ENCODE measurements at regions not wholly inside any gene's neighbourhood (a gene's known extent, or its start where the extent isn't known, plus 50 kb on each side); places are given as distances from the start of the nearest gene placed in this dataset.

DNA sequence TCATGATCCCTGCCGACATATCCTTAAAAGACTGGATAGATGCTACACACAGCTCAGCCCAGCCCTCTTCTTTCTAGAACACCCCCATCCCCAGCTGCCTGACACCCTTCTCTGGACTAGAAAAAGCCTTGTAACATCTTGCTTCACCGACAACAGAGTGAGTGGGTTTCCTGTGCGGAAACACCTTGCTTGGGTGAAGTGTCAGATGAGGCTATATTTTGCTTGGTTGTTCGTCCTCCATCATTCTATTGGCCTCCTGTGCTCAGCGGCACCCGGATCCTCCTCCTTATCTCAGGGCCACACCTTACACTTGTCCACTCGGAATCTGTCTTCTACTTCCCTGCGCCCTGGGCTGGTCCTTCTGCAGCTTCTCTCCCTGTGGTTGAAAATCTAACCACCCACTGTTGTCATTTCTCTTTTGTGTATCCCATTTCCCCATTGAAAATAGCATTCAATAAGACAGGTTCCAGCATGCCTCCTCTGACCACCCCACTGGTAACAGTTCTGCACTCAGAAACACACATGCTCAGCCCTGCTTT, 101.3 kb upstream of the MLN start:
- no peaks in the 10 kb centered on the region for H3K4me1 ChIP-seq (ENCODE audit: control insufficient read depth, insufficient read depth, low read length, unreplicated experiment)
- H3K79me2 ChIP-seq (ENCODE audit: control insufficient read depth, insufficient read depth, low read length, unreplicated experiment) = no peaks in the 10 kb centered on the region
- H3K27ac ChIP-seq (ENCODE audit: low read depth, low read length) = no peak overlapping the region
- H3K27me3 ChIP-seq (ENCODE audit: insufficient read depth, low read length) = peaks cover 52% of the 10 kb centered on the region
- no peaks in the 10 kb centered on the region for H3K36me3 ChIP-seq (ENCODE audit: insufficient read depth, low read length)
- H2AFZ ChIP-seq (ENCODE audit: low read length, unreplicated experiment) = no peak overlapping the region
- no peak overlapping the region for H3K4me3 ChIP-seq (ENCODE audit: low read depth, low read length)

DNA sequence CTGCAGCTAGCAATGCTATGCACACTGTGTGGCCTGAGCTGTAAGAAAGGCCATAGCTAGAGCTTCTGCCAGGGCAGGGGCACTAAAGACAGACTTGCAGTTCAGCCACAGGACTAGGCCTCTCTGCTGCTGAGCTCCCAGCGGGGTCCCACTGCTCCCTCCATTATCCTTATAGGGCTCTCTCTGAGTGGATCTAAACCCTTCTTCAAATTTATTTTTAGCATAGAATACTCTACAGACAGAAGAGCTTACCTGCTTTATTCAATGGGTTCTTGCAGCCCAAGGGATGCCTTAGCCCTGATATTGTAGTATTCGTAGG, 100.9 kb upstream of the MLN start:
- Histone ChIP-seq H3K79me2 (ENCODE audit: control insufficient read depth, insufficient read depth, low read length, unreplicated experiment) (no peaks in the 10 kb centered on the region), H3K27me3 (ENCODE audit: insufficient read depth, low read length) (peaks cover 52% of the 10 kb centered on the region), H3K4me3 (ENCODE audit: low read depth, low read length) (no peak overlapping the region), H3K27ac (ENCODE audit: low read depth, low read length) (no peak overlapping the region), H3K4me1 (ENCODE audit: control insufficient read depth, insufficient read depth, low read length, unreplicated experiment) (no peaks in the 10 kb centered on the region), H2AFZ (ENCODE audit: low read length, unreplicated experiment) (no peak overlapping the region), H3K36me3 (ENCODE audit: insufficient read depth, low read length) (no peaks in the 10 kb centered on the region)

DNA sequence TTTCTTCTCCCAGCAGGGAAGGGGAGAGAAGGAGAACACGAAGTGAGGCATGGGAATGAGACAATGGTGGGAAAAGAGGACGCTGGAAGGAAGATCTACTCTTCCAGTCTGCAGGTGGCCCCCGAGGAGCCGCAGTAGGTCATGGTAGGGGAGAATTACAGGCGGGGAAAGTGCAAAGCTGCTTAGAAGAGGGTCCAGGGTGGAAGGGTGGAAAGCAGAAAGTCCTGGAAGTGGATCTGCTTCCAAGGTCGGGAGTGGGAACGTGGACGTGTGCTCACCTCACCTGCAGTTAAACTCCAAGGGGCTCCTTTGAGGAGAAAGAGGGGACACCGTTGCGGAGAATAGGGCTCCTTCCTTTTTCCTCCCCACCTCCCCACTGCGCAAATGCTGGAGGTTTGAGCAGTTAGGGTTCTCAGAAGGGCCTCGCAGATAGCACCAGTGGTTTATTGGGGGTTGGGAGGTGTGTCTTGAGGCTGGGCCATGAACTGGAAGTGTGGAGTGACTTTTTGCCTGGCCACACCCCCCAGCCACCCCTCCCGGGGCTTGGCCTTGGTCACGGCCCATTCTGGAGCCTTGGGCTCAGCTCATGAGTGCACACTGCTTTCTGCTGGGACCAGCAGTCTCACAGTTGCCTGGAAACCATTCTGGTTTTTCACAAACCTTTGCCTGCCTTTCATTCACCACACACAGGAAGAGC, 100.4 kb upstream of the MLN start:
- Histone ChIP-seq H2AFZ (ENCODE audit: low read length, unreplicated experiment) (no peak overlapping the region), H3K4me3 (ENCODE audit: low read depth, low read length) (no peak overlapping the region), H3K27ac (ENCODE audit: low read depth, low read length) (no peak overlapping the region), H3K27me3 (ENCODE audit: insufficient read depth, low read length) (peaks cover 52% of the 10 kb centered on the region), H3K4me1 (ENCODE audit: control insufficient read depth, insufficient read depth, low read length, unreplicated experiment) (no peaks in the 10 kb centered on the region), H3K79me2 (ENCODE audit: control insufficient read depth, insufficient read depth, low read length, unreplicated experiment) (no peaks in the 10 kb centered on the region), H3K36me3 (ENCODE audit: insufficient read depth, low read length) (no peaks in the 10 kb centered on the region)

DNA sequence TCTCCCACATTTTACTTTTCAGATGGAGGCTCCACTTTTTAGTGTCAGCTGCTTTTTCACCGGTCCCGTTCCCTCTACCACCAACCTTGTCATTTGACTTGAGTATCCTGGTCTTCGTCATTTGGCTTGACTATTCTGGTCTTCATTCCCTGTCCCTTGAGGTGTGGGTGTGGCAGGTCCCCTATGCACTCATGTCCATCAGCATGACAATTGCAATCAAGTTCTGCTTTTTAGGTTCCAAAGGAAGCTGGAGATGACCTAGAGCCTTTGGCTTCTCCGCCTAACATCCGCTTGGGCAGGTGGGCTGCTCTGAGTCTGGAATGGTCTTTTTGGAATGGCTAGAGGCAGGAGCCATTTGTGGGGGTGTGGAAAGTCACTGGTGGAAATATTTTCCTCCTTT, 99.8 kb upstream of the MLN start:
- H3K79me2 ChIP-seq (ENCODE audit: control insufficient read depth, insufficient read depth, low read length, unreplicated experiment) = no peaks in the 10 kb centered on the region
- H3K36me3 ChIP-seq (ENCODE audit: insufficient read depth, low read length) = no peaks in the 10 kb centered on the region
- no peak overlapping the region for H3K27ac ChIP-seq (ENCODE audit: low read depth, low read length)
- no peaks in the 10 kb centered on the region for H3K4me1 ChIP-seq (ENCODE audit: control insufficient read depth, insufficient read depth, low read length, unreplicated experiment)
- peaks cover 53% of the 10 kb centered on the region for H3K27me3 ChIP-seq (ENCODE audit: insufficient read depth, low read length)
- no peak overlapping the region for H3K4me3 ChIP-seq (ENCODE audit: low read depth, low read length)
- H2AFZ ChIP-seq (ENCODE audit: low read length, unreplicated experiment) = no peak overlapping the region

DNA sequence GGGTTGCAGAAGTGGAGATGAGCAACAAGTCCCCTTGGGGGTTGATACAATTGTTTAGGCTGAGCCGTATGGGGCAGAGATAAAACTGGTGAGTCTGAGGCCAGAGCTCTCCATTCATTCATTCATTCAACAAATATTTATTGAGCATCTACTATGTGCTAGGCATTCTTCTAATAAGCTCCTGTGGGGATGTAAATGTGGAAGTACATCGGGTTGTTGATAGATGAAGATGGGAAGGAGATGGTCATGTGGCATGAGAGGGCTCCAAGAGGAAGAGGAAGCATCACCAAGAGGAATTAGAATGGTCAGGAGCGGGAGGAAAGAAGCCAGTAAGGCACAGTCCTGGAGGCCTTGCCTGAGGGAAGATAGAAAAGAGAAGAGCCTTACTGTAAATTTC, 98.7 kb upstream of the MLN start:
- no peaks in the 10 kb centered on the region for H3K4me1 ChIP-seq (ENCODE audit: control insufficient read depth, insufficient read depth, low read length, unreplicated experiment)
- no peaks in the 10 kb centered on the region for H3K79me2 ChIP-seq (ENCODE audit: control insufficient read depth, insufficient read depth, low read length, unreplicated experiment)
- H3K36me3 ChIP-seq (ENCODE audit: insufficient read depth, low read length) = no peaks in the 10 kb centered on the region
- no peak overlapping the region for H3K4me3 ChIP-seq (ENCODE audit: low read depth, low read length)
- H3K27ac ChIP-seq (ENCODE audit: low read depth, low read length) = no peak overlapping the region
- H3K27me3 ChIP-seq (ENCODE audit: insufficient read depth, low read length) = peaks cover 57% of the 10 kb centered on the region
- no peak overlapping the region for H2AFZ ChIP-seq (ENCODE audit: low read length, unreplicated experiment)

DNA sequence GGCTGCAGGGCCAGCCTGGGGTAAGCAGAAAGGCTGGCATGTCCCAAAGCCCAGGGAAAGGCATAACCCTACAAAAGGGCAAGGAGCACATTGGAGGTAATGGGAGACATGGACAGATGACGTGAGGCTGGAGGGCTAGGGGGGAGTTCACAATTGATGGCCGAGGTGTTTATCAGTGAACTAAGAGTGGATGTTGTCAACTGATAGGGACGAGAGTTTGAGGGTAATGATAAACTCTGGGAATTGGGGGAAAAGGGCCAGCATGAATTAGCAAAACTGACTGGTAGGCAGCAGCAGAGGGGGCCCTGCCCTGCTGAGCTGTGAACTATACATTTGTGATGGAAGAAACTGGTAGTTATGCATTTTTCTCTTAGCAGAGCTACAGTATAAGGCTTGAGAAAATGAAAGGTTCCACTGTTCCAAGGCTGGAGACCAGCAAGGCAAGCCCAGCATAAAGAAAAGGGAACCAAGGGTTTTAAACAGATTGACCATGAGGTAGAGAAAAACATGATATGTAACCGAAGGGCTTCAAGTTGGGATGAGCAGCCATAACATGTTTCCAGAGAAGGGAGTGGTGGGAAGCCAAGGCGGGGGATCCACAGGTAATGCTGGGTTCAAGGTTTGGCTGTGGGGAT, 98.1 kb upstream of the MLN start:
- H3K36me3 ChIP-seq (ENCODE audit: insufficient read depth, low read length) = no peaks in the 10 kb centered on the region
- no peaks in the 10 kb centered on the region for H3K79me2 ChIP-seq (ENCODE audit: control insufficient read depth, insufficient read depth, low read length, unreplicated experiment)
- no peak overlapping the region for H3K4me3 ChIP-seq (ENCODE audit: low read depth, low read length)
- H3K4me1 ChIP-seq (ENCODE audit: control insufficient read depth, insufficient read depth, low read length, unreplicated experiment) = peaks cover 3% of the 10 kb centered on the region
- H2AFZ ChIP-seq (ENCODE audit: low read length, unreplicated experiment) = no peak overlapping the region
- H3K27ac ChIP-seq (ENCODE audit: low read depth, low read length) = no peak overlapping the region
- H3K27me3 ChIP-seq (ENCODE audit: insufficient read depth, low read length) = peaks cover 57% of the 10 kb centered on the region

DNA sequence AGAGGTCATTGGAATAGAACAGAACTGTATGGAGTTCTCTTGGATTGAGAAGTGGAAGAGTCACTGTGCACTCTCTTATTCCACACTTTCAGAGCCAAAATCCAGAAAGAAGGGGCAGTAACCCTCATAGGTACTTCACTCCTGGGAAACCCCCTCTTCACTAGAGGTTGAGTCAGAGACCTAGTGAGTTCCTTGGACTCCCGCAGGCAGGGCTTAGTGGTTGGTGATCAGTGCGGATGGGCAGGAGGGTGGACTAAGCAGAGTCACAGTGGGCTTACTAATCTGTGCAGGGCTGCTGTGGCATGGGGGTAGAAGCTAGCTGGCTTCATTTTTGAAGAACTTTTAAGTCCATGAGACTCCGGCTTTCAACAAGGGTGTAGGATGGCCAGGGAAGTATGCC, 95.0 kb upstream of the MLN start:
- Histone ChIP-seq H3K27ac (ENCODE audit: low read depth, low read length) (no peak overlapping the region), H3K79me2 (ENCODE audit: control insufficient read depth, insufficient read depth, low read length, unreplicated experiment) (no peaks in the 10 kb centered on the region), H3K36me3 (ENCODE audit: insufficient read depth, low read length) (no peaks in the 10 kb centered on the region), H3K27me3 (ENCODE audit: insufficient read depth, low read length) (peaks cover 35% of the 10 kb centered on the region), H3K4me1 (ENCODE audit: control insufficient read depth, insufficient read depth, low read length, unreplicated experiment) (peaks cover 11% of the 10 kb centered on the region), H3K4me3 (ENCODE audit: low read depth, low read length) (no peak overlapping the region), H2AFZ (ENCODE audit: low read length, unreplicated experiment) (no peak overlapping the region)

DNA sequence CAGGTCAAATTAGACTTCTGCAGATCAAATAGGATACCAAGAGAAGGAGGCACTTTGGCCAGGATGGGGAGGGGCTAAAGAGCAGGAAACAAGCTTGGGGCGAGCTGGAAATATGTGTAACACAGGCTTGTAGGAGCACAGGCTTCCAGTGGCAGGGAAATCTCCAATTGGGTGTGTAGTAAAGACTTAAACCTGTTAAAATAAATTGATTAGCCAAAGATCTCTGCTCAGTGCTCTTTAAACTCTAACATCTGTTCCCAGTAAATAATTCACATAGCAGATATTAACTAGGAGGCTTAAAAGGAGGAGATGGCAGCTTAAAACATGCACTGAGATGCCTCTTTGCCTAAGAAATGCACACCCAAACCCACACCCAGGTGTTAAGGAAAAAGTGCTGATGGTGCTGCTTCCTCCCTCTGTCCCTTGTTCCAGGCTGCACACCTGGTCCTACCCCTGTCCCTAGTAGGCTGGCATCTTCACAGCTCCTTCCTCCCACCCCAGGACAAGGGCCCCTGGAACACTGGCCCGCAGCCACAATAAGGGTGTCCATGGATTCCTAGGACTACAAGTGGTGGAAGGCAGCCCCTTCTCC, 93.5 kb upstream of the MLN start:
- no peak overlapping the region for H3K27ac ChIP-seq (ENCODE audit: low read depth, low read length)
- no peak overlapping the region for H2AFZ ChIP-seq (ENCODE audit: low read length, unreplicated experiment)
- peaks cover 11% of the 10 kb centered on the region for H3K4me1 ChIP-seq (ENCODE audit: control insufficient read depth, insufficient read depth, low read length, unreplicated experiment)
- peaks cover 21% of the 10 kb centered on the region for H3K27me3 ChIP-seq (ENCODE audit: insufficient read depth, low read length)
- no peak overlapping the region for H3K4me3 ChIP-seq (ENCODE audit: low read depth, low read length)
- no peaks in the 10 kb centered on the region for H3K36me3 ChIP-seq (ENCODE audit: insufficient read depth, low read length)
- no peaks in the 10 kb centered on the region for H3K79me2 ChIP-seq (ENCODE audit: control insufficient read depth, insufficient read depth, low read length, unreplicated experiment)

DNA sequence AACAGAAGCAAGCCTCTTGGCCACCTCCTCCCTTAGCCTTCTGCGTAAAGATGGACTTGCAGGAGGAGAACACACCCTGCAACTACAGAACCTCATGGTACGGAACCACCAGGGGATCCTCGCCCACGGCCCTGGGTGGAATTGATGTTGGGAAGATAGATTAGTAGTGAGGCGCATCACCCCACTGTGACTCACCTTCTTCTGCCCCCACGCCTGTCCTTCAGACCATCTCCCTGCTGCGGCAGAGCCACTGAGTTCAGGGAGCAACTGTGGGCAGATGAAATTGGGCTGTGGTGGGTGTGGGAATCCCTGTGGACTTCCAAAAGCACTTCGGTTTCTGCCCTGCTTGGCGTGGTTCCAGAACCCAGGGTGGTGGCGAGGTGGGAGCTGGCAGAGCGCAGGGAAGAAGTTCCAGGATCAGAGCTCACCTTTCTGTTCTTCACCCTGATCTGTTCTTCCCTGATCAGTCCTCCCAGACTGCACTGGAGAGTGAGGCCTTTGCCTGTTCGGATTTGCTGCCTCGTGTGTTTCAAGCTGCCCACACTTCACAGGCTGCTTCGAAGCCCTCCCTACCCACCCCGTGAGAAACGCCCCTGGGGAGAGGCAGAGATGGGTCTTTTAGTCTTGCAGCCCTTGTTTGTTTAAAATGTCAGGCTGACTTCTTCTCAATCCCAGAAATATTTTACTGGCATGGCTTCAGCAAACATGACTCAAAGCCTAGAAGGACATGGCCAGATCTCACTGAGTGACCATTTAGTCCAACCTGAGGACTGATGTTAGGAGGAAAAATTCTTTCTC, 92.8 kb upstream of the MLN start:
- Histone ChIP-seq H3K27ac (ENCODE audit: low read depth, low read length) (no peak overlapping the region), H3K36me3 (ENCODE audit: insufficient read depth, low read length) (no peaks in the 10 kb centered on the region), H3K79me2 (ENCODE audit: control insufficient read depth, insufficient read depth, low read length, unreplicated experiment) (no peaks in the 10 kb centered on the region), H2AFZ (ENCODE audit: low read length, unreplicated experiment) (no peak overlapping the region), H3K27me3 (ENCODE audit: insufficient read depth, low read length) (peaks cover 19% of the 10 kb centered on the region), H3K4me3 (ENCODE audit: low read depth, low read length) (no peak overlapping the region), H3K4me1 (ENCODE audit: control insufficient read depth, insufficient read depth, low read length, unreplicated experiment) (peaks cover 11% of the 10 kb centered on the region)

DNA sequence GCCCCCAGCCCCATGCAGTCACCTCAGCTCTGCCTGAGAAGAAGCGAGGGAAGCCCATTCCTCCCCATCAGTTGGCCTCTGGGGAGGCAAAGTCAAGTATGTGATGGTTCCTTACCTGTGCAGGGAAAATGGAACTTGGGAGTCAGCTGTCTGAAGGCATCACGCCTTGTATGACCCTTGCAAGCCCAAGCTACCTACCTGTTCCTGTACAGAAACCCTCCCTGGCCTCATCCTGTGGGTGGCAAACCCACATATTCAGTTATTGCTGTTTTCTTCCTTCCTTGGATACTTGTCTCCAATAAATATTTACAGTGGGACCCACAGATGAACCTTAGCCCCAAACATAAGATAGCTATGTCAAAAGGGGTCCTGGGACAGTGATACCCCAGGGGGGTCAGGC, 92.2 kb upstream of the MLN start:
- Histone ChIP-seq H3K27me3 (ENCODE audit: insufficient read depth, low read length) (peaks cover 19% of the 10 kb centered on the region), H3K36me3 (ENCODE audit: insufficient read depth, low read length) (no peaks in the 10 kb centered on the region), H3K4me1 (ENCODE audit: control insufficient read depth, insufficient read depth, low read length, unreplicated experiment) (peaks cover 11% of the 10 kb centered on the region), H3K27ac (ENCODE audit: low read depth, low read length) (no peak overlapping the region), H3K79me2 (ENCODE audit: control insufficient read depth, insufficient read depth, low read length, unreplicated experiment) (no peaks in the 10 kb centered on the region), H3K4me3 (ENCODE audit: low read depth, low read length) (no peak overlapping the region), H2AFZ (ENCODE audit: low read length, unreplicated experiment) (no peak overlapping the region)

Measured in ACC112 (cell line).